Spleen (tissue), 11 donors: ENCODE measurements at regions not wholly inside any gene's neighbourhood (a gene's known extent, or its start where the extent isn't known, plus 50 kb on each side); places are given as distances from the start of the nearest gene placed in this dataset.

Source experiments
- DNase-seq: peaks from one replicate; pipeline ENCODE4 v3.0.0-alpha.2; 2020
- H3K27ac ChIP-seq, 8 donors: fragments of 200-600 bp; sonication (generic) in 7 of 8; 1 replicate in 4 of 8; 2 replicates in 4 of 8; pipeline versions ENCODE4 v1.5.0 to v1.8.0; 2016 to 2021; ENCODE audit warnings: inconsistent platforms in 4 of 8, mild to moderate bottlenecking in 4 of 8, moderate library complexity in 1 of 8
- H3K27me3 ChIP-seq, 7 donors: fragments of 200-600 bp; sonication (generic) in 6 of 7; replicated peaks in 1 of 7; 1 replicate in 4 of 7; 2 replicates in 3 of 7; pipeline versions ENCODE4 v1.5.0 to v1.8.0; 2016 to 2021; ENCODE audit warnings: inconsistent platforms in 3 of 7, mild to moderate bottlenecking in 1 of 7
- H3K36me3 ChIP-seq, 6 donors: fragments of 200-600 bp; sonication (generic) in 5 of 6; 1 replicate in 4 of 6; 2 replicates in 2 of 6; pipeline versions ENCODE4 v1.5.0 to v1.8.0; 2016 to 2021; ENCODE audit warnings: inconsistent platforms in 2 of 6
- H3K4me1 ChIP-seq, 6 donors: fragments of 200-600 bp; sonication (generic) in 5 of 6; 1 replicate in 3 of 6; 2 replicates in 3 of 6; pipeline versions ENCODE4 v1.5.0 to v1.8.0; 2016 to 2021; ENCODE audit warnings: inconsistent platforms in 3 of 6
- H3K4me3 ChIP-seq, 8 donors: fragments of 200-600 bp; sonication (generic) in 7 of 8; 1 replicate in 4 of 8; 2 replicates in 4 of 8; pipeline versions ENCODE4 v1.5.0 to v1.8.0; 2016 to 2021; ENCODE audit warnings: inconsistent platforms in 4 of 8, mild to moderate bottlenecking in 4 of 8, moderate library complexity in 2 of 8
- H3K9me3 ChIP-seq, 8 donors: fragments of 200-600 bp; sonication (generic) in 7 of 8; 1 replicate in 4 of 8; 2 replicates in 4 of 8; pipeline versions ENCODE4 v1.5.0 to v1.8.0; 2016 to 2021; ENCODE audit warnings: inconsistent platforms in 4 of 8
- CTCF ChIP-seq, 11 experiments: fragments of 200-600 bp in 7 of 11; fragments of 450-650 bp in 4 of 11; sonication (generic) in 4 of 11; IDR thresholded peaks in 8 of 11; conservative IDR thresholded peaks in 3 of 11; 1 replicate in 7 of 11; 2 replicates in 4 of 11; pipeline versions ENCODE4 v1.4.0 to v1.8.0; 2016 to 2021; ENCODE audit warnings: antibody characterized with exemption in 11 of 11, inconsistent platforms in 4 of 11, mild to moderate bottlenecking in 1 of 11
- POLR2A ChIP-seq, 3 donors: fragments of 450-650 bp; IDR thresholded peaks; one replicate each; pipeline ENCODE4 v1.5.1; 2017; ENCODE audit warnings: antibody characterized with exemption in 3 of 3, mild to moderate bottlenecking in 1 of 3
- POLR2AphosphoS5 ChIP-seq, 3 donors: sonication (generic); formaldehyde crosslinking; IDR thresholded peaks; one replicate each; pipeline ENCODE4 v1.5.1; 2017; ENCODE audit warnings: antibody characterized with exemption in 3 of 3
- WGBS, 5 donors: extraction: QIAGEN DNeasy Blood & Tissue Kit in 3 of 5; methylation state at CpG; one replicate each; pipeline versions ENCODE4 v1.1.5 to v1.1.7; 2013 to 2018; 5-methylcytosine and 5-hydroxymethylcytosine counted together
- intact Hi-C: fragments of 100-400 bp; cut with DNase I; formaldehyde crosslinking; loops from one replicate; pipeline ENCODE4 v1.15.0; 2023; ENCODE audit warnings: low total_unique reads
- donor health status: healthy with polysubstance abuse.
- donor health status: DM: no; HTN: no; CAD: no; lungs with moderate emphysema.
- donor health status: DM: no; HTN: no; CAD: no.
- donor health status: Bipolar disorder and iron deficiency.
- donor health status: healthy.
- donor health status: DM: no; HTN: no; CAD: no.
- donor health status: DM: yes; HTN: yes; CAD: no.

DNA sequence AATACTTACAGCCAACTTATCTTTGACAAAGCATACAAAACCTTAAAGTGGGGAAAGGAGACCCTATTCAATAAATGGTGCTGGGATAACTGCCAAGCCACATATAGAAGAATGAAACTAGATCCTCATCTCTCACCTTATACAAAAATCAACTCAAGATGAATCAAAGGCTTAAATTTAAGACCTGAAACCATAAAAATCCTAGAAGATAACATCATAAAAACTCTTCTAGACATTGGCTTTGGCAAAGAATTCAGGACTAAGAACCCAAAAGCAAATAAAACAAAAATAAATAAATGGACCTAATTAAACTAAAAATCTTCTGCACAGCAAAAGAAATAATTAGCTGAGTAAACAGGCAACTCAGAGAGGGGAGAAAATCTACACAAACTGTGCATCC is 335.6 kb upstream of the PBX1 start:
- H3K27me3 ChIP-seq, result no peaks in the 10 kb centered on the region
- DNase-seq, result no peak
- TF ChIP-seq POLR2A (IDR thresholded peaks at IDR 0.05) (no peak), POLR2AphosphoS5 (IDR thresholded peaks at IDR 0.05) (no peak), CTCF (IDR thresholded peaks at IDR 0.05 in 8 of 11, conservative IDR thresholded peaks at IDR 0.05 in 3 of 11) (no peak)
- no peak overlapping the region for H3K27ac ChIP-seq
- peaks cover 0 to 22% (median 6%) of the 10 kb centered on the region in 8 donors for H3K9me3 ChIP-seq
- H3K4me3 ChIP-seq, result no peak overlapping the region
- H3K36me3 ChIP-seq, result no peaks in the 10 kb centered on the region
- intact Hi-C loops, result no loop called here
- H3K4me1 ChIP-seq, result no peaks in the 10 kb centered on the region

DNA sequence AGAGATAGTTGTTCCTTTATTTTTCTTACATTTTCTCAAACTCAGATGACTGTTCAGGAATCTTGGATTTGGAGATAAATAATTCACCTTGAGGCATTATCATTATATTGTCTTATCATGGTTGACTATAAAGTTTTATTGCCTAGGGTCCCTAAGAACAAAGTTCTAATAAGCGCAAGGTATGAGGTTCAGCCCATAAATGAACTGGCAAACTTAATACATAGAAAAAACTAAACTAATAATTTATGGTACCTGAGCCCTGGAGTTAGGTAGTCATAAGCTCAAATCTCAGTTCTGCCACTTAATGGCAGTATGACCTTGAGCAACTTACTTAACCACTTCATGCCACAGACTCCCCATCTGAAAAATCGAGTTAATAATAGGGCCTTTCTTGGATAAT is 334.0 kb upstream of the PBX1 start:
- TF ChIP-seq POLR2A (IDR thresholded peaks at IDR 0.05) (no peak), POLR2AphosphoS5 (IDR thresholded peaks at IDR 0.05) (no peak), CTCF (IDR thresholded peaks at IDR 0.05 in 8 of 11, conservative IDR thresholded peaks at IDR 0.05 in 3 of 11) (no peak)
- no peaks in the 10 kb centered on the region for H3K36me3 ChIP-seq
- no peaks in the 10 kb centered on the region for H3K27me3 ChIP-seq
- 78 to 89% (median 85%) methylated on average over 2 of the region's 2 CpGs for WGBS, 5 donors
- H3K4me3 ChIP-seq, result no peak overlapping the region
- H3K9me3 ChIP-seq, result peaks cover 0 to 22% (median 6%) of the 10 kb centered on the region in 8 donors
- no peaks in the 10 kb centered on the region for H3K4me1 ChIP-seq
- no peak overlapping the region for H3K27ac ChIP-seq
- no peak for DNase-seq
- intact Hi-C loops, result no loop called here

DNA sequence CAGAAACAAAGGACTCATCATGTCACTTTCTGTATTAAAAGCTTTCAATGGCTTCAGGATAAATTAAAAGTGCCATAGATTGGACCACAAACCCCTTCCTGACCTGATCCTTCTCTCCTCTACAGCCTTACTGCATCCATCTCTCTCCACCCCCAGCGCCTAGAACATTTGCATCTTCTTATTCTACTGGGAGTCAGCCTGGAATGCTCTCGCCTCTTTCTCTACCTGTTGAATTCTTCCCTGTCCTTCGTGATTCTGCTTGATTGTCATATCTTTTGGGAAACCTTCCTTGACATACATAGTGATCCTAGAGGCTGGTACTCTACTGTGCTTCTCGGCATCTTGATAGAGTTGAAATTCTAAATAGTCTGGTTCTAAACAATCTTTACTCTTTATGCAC is 332.0 kb upstream of the PBX1 start:
- no peak for TF ChIP-seq CTCF (IDR thresholded peaks at IDR 0.05 in 8 of 11, conservative IDR thresholded peaks at IDR 0.05 in 3 of 11)
- TF ChIP-seq POLR2AphosphoS5 (IDR thresholded peaks at IDR 0.05), result no peak
- no peak for TF ChIP-seq POLR2A (IDR thresholded peaks at IDR 0.05)
- WGBS, 5 donors, result 77 to 86% (median 81%) methylated on average over 4 of the region's 4 CpGs
- no peak overlapping the region for H3K4me3 ChIP-seq
- DNase-seq, result no peak
- H3K27ac ChIP-seq, result no peak overlapping the region
- H3K27me3 ChIP-seq, result no peaks in the 10 kb centered on the region
- H3K9me3 ChIP-seq, result peaks cover 0 to 18% (median 2%) of the 10 kb centered on the region in 8 donors
- no peaks in the 10 kb centered on the region for H3K36me3 ChIP-seq
- H3K4me1 ChIP-seq, result no peaks in the 10 kb centered on the region
- intact Hi-C loops, result no loop called here

GRCh38 chr1:164228928-164229327 is 330.1 kb upstream of the PBX1 start:
- H3K27ac ChIP-seq, result no peak overlapping the region
- H3K9me3 ChIP-seq, result peaks cover 0 to 6% (median 2%) of the 10 kb centered on the region in 8 donors
- H3K27me3 ChIP-seq, result no peaks in the 10 kb centered on the region
- no peaks in the 10 kb centered on the region for H3K4me1 ChIP-seq
- no peaks in the 10 kb centered on the region for H3K36me3 ChIP-seq
- no peak for TF ChIP-seq POLR2A (IDR thresholded peaks at IDR 0.05)
- TF ChIP-seq CTCF (IDR thresholded peaks at IDR 0.05 in 8 of 11, conservative IDR thresholded peaks at IDR 0.05 in 3 of 11), result no peak
- TF ChIP-seq POLR2AphosphoS5 (IDR thresholded peaks at IDR 0.05), result no peak
- no peak overlapping the region for H3K4me3 ChIP-seq
- no peak for DNase-seq
- intact Hi-C loops, result no loop called here
- WGBS, 5 donors, result 81 to 86% (median 83%) methylated on average over 6 of the region's 6 CpGs
